PC-3 (cell line): ENCODE measurements at regions not wholly inside any gene's neighbourhood (a gene's known extent, or its start where the extent isn't known, plus 50 kb on each side); places are given as distances from the start of the nearest gene placed in this dataset.
"Not testable (repeated sequence)": the region's sequence is repeated elsewhere in the genome, so short reads cannot be mapped to it uniquely, and the experiment has no call there.

ENCODE experiments used
- ATAC-seq: fragments of 200-7000 bp; cut with Tn5 transposase; 2 replicates; pipeline ENCODE4 v1.9.1; 2020; ENCODE audit warnings: mild to moderate bottlenecking, moderate library complexity
- BruUV-seq: library from RNA; stranded (reverse); fragments of 400-500 nt; replicated peaks from 2 replicates; lab custom pipeline; 2021; lab: Mats Ljungman, UMichigan
- CTCF ChIA-PET: fragments of 300-600 bp; sonication (Branson Sonifier 250); formaldehyde crosslinking; loops from one replicate; lab custom pipeline; 2022; ENCODE audit warnings: antibody characterized with exemption; lab: Charles Lee
- POLR2A ChIA-PET: fragments of 300-600 bp; sonication (Branson Sonifier 250); formaldehyde crosslinking; loops from one replicate; lab custom pipeline; 2022; ENCODE audit warnings: antibody characterized with exemption; ENCODE audit not compliant: unreplicated experiment; lab: Charles Lee
- DNase-seq: peaks from one replicate; pipeline ENCODE4 v3.0.0-alpha.2; 2015
- H2AFZ ChIP-seq: fragments of 300-600 bp; sonication (generic); 2 replicates; pipeline ENCODE4 v1.6.0; 2016; ENCODE audit warnings: antibody characterized with exemption, low read length
- H3F3A ChIP-seq: fragments of 300-600 bp; sonication (generic); one replicate; pipeline ENCODE4 v1.6.0; 2017; ENCODE audit warnings: antibody characterized with exemption, low read length, control low read depth, mild to moderate bottlenecking; ENCODE audit not compliant: unreplicated experiment
- H3K27ac ChIP-seq: fragments of 300-600 bp; sonication (generic); 2 replicates; pipeline ENCODE4 v1.5.1; 2016; ENCODE audit warnings: mild to moderate bottlenecking, low read length
- H3K27me3 ChIP-seq: fragments of 300-600 bp; sonication (generic); 2 replicates; pipeline ENCODE4 v1.6.1; 2016; ENCODE audit warnings: low read length, mixed read lengths
- H3K36me3 ChIP-seq: fragments of 300-600 bp; sonication (generic); 2 replicates; pipeline ENCODE4 v1.6.1; 2016; ENCODE audit warnings: low read depth, mixed run types, low read length, mixed read lengths
- H3K4me1 ChIP-seq: fragments of 300-600 bp; sonication (generic); 2 replicates; pipeline ENCODE4 v1.5.1; 2016; ENCODE audit warnings: low read length; ENCODE audit not compliant: insufficient read depth
- H3K4me2 ChIP-seq: fragments of 300-600 bp; sonication (generic); 2 replicates; pipeline ENCODE4 v1.6.0; 2016; ENCODE audit warnings: low read length
- H3K4me3 ChIP-seq: fragments of 300-600 bp; sonication (generic); 2 replicates; pipeline ENCODE4 v1.5.1; 2016; ENCODE audit warnings: mild to moderate bottlenecking, low read length, mixed read lengths
- H3K79me2 ChIP-seq: fragments of 300-600 bp; sonication (generic); 2 replicates; pipeline ENCODE4 v1.6.1; 2017; ENCODE audit warnings: low read length, mixed read lengths
- H3K9ac ChIP-seq: fragments of 300-600 bp; sonication (generic); 2 replicates; pipeline ENCODE4 v1.6.0; 2016; ENCODE audit warnings: mild to moderate bottlenecking, low read length
- H3K9me2 ChIP-seq: fragments of 300-600 bp; sonication (generic); replicated peaks from 2 replicates; pipeline ENCODE4 v1.6.1; 2016; ENCODE audit warnings: mixed run types, low read length, mixed read lengths
- H3K9me3 ChIP-seq: fragments of 300-600 bp; sonication (generic); 2 replicates; pipeline ENCODE4 v1.6.1; 2016; ENCODE audit warnings: low read length, mixed read lengths
- H4K20me1 ChIP-seq: fragments of 300-600 bp; sonication (generic); 2 replicates; pipeline ENCODE4 v1.6.1; 2016; ENCODE audit warnings: low read length, mixed read lengths
- intact Hi-C: fragments of 100-400 bp; cut with micrococcal nuclease; formaldehyde crosslinking; loops from 2 replicates; pipeline ENCODE4 v1.9.0; 2023

GRCh38 chr18:14632976-14633375 lies 89.6 kb upstream of the POTEC start:
- H2AFZ ChIP-seq, H3K9ac ChIP-seq, H3K79me2 ChIP-seq, H4K20me1 ChIP-seq, CTCF ChIA-PET, H3K36me3 ChIP-seq, H3F3A ChIP-seq, BruUV-seq, H3K27me3 ChIP-seq, DNase-seq, H3K9me3 ChIP-seq, ATAC-seq, H3K4me1 ChIP-seq, H3K4me2 ChIP-seq, POLR2A ChIA-PET, H3K27ac ChIP-seq, H3K4me3 ChIP-seq, intact Hi-C loops, H3K9me2 ChIP-seq: not testable (repeated sequence)

GRCh38 chr18:14638008-14638407 lies 94.6 kb upstream of the POTEC start:
- H4K20me1 ChIP-seq, H3K79me2 ChIP-seq, H3K27me3 ChIP-seq, H3K9me3 ChIP-seq, H3K4me3 ChIP-seq, H3K9ac ChIP-seq, intact Hi-C loops, H2AFZ ChIP-seq, BruUV-seq, H3K36me3 ChIP-seq, H3K27ac ChIP-seq, H3K4me2 ChIP-seq, H3F3A ChIP-seq, H3K9me2 ChIP-seq, CTCF ChIA-PET, H3K4me1 ChIP-seq, POLR2A ChIA-PET: not testable (repeated sequence)
- DNase-seq (peak; percentile 10), ATAC-seq (peak; percentile 96)

- H3F3A ChIP-seq, BruUV-seq, H2AFZ ChIP-seq, H3K4me3 ChIP-seq, H4K20me1 ChIP-seq, H3K9ac ChIP-seq, H3K27ac ChIP-seq, H3K27me3 ChIP-seq, CTCF ChIA-PET, ATAC-seq, POLR2A ChIA-PET, H3K4me2 ChIP-seq, intact Hi-C loops, H3K36me3 ChIP-seq, H3K79me2 ChIP-seq, H3K9me2 ChIP-seq, H3K9me3 ChIP-seq, H3K4me1 ChIP-seq, DNase-seq: not testable (repeated sequence)
Observed at GRCh38 chr18:14641121-14641520, 97.7 kb upstream of the POTEC start.

- H3K9me3 ChIP-seq, CTCF ChIA-PET, H2AFZ ChIP-seq, H4K20me1 ChIP-seq, ATAC-seq, H3K36me3 ChIP-seq, H3F3A ChIP-seq, H3K27ac ChIP-seq, H3K79me2 ChIP-seq, intact Hi-C loops, H3K9ac ChIP-seq, DNase-seq, POLR2A ChIA-PET, BruUV-seq, H3K4me2 ChIP-seq, H3K27me3 ChIP-seq, H3K9me2 ChIP-seq, H3K4me1 ChIP-seq, H3K4me3 ChIP-seq: not testable (repeated sequence)
Observed at GRCh38 chr18:14643715-14644290, 100.4 kb upstream of the POTEC start.

- intact Hi-C loops, DNase-seq, BruUV-seq, H3K4me1 ChIP-seq, H3K9ac ChIP-seq, POLR2A ChIA-PET, H3K9me3 ChIP-seq, H3K4me2 ChIP-seq, CTCF ChIA-PET, H3K9me2 ChIP-seq, H3F3A ChIP-seq, H3K27me3 ChIP-seq, H3K36me3 ChIP-seq, H3K27ac ChIP-seq, H3K4me3 ChIP-seq, H3K79me2 ChIP-seq, H2AFZ ChIP-seq, ATAC-seq, H4K20me1 ChIP-seq: not testable (repeated sequence)
Observed at GRCh38 chr18:14693051-14693450, 54.9 kb upstream of the ANKRD30B start.

GRCh38 chr18:14693882-14694281 lies 54.1 kb upstream of the ANKRD30B start:
- intact Hi-C loops, H3K4me3 ChIP-seq, H3K9me2 ChIP-seq, H3K9me3 ChIP-seq, H3K4me1 ChIP-seq, H3K27ac ChIP-seq, CTCF ChIA-PET, H4K20me1 ChIP-seq, H2AFZ ChIP-seq, H3K9ac ChIP-seq, H3K27me3 ChIP-seq, H3K36me3 ChIP-seq, POLR2A ChIA-PET, BruUV-seq, H3K79me2 ChIP-seq, H3K4me2 ChIP-seq, H3F3A ChIP-seq: not testable (repeated sequence)
- ATAC-seq: peak; percentile 80
- peak; percentile 9 for DNase-seq

GRCh38 chr18:14698006-14698405 lies 50.0 kb upstream of the ANKRD30B start:
- H3K9me3 ChIP-seq, H3K36me3 ChIP-seq: not testable (repeated sequence)

More at GRCh38 chr18:14698006-14698405, 50.0 kb upstream of the ANKRD30B start:
- H3K4me1 ChIP-seq, H3K4me2 ChIP-seq, H3F3A ChIP-seq, H3K9ac ChIP-seq, CTCF ChIA-PET, H3K79me2 ChIP-seq, H2AFZ ChIP-seq, H3K4me3 ChIP-seq, H3K27ac ChIP-seq, H3K9me2 ChIP-seq, H4K20me1 ChIP-seq, DNase-seq, POLR2A ChIA-PET, H3K27me3 ChIP-seq, BruUV-seq, ATAC-seq, intact Hi-C loops: not testable (repeated sequence)
